GM12872 (cell line): ENCODE measurements at regions not wholly inside any gene's neighbourhood (a gene's known extent, or its start where the extent isn't known, plus 50 kb on each side); places are given as distances from the start of the nearest gene placed in this dataset.

Source experiments
- CTCF ChIP-seq: IDR thresholded peaks from 3 replicates; pipeline ENCODE4 v1.5.1; 2011; ENCODE audit warnings: low read depth, mild to moderate bottlenecking, low read length, moderate library complexity; ENCODE audit not compliant: insufficient read depth

- no peak for TF ChIP-seq CTCF
Observed at GRCh38 chr18:55907453-55908175, 319.6 kb upstream of the TCF4 start.

- TF ChIP-seq CTCF: no peak
Observed at GRCh38 chr18:55906536-55906935, 318.5 kb upstream of the TCF4 start.

GRCh38 chr18:55903911-55904310 lies 315.9 kb upstream of the TCF4 start:
- TF ChIP-seq CTCF: no peak

GRCh38 chr18:55900380-55900779 lies 312.4 kb upstream of the TCF4 start:
- TF ChIP-seq CTCF: no peak

GRCh38 chr18:55897091-55897689 lies 309.2 kb upstream of the TCF4 start:
- TF ChIP-seq CTCF: no peak

GRCh38 chr18:55893948-55894347 lies 306.0 kb upstream of the TCF4 start:
- TF ChIP-seq CTCF: no peak

GRCh38 chr18:55886886-55887285 lies 298.9 kb upstream of the TCF4 start:
- no peak for TF ChIP-seq CTCF
